ENCODE measurements at regions not wholly inside any gene's neighbourhood (a gene's known extent, or its start where the extent isn't known, plus 50 kb on each side); places are given as distances from the start of the nearest gene placed in this dataset.
A peak's percentile ranks its signal among the peaks of the same experiment; 100 is the strongest.

DNA sequence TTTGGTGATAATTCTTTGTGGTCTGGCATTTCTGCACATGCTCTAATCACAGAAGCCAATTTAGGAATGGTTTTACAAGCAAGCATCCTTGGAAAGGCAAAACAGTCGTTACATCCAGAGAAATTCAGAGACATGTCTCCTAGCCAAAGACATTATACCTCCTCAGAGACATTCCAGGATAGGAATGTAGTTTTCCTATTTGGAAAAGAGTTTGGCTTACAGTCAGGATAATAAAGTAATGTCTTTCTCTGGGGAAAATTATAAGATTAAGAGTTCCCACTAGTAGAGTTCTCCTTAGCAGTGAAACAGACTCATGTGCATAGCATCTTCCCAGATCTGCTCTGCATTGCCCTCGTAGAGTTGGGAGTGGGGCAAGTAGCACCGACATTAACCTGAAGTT is 753.6 kb upstream of the TMEFF2 start:
- H3K9ac ChIP-seq (ENCODE audit: low read length), result no peak overlapping the region
- no peaks in the 10 kb centered on the region for H3K27me3 ChIP-seq (ENCODE audit: low read length)
- BruUV-seq (replicated peaks), result no TSS peak
- no peak overlapping the region for H3K4me2 ChIP-seq (ENCODE audit: low read length)
- no peaks in the 10 kb centered on the region for H3F3A ChIP-seq (ENCODE audit: low read length, unreplicated experiment)
- intact Hi-C loops (cut with micrococcal nuclease), result no loop called here
- no peaks in the 10 kb centered on the region for H3K9me3 ChIP-seq (ENCODE audit: low read length)
- no peaks in the 10 kb centered on the region for H3K79me2 ChIP-seq (ENCODE audit: low read length)
- CTCF ChIA-PET, result no interaction called here
- no peaks in the 10 kb centered on the region for H3K36me3 ChIP-seq (ENCODE audit: low read depth, low read length)
- no peak overlapping the region for H3K4me3 ChIP-seq (ENCODE audit: low read length)
- ATAC-seq (no peak), DNase-seq (no peak)
- POLR2A ChIA-PET (ENCODE audit: unreplicated experiment), result no interaction called here
- no peaks in the 10 kb centered on the region for H3K9me2 ChIP-seq (replicated peaks; ENCODE audit: low read length)
- H3K4me1 ChIP-seq (ENCODE audit: insufficient read depth, low read length), result no peaks in the 10 kb centered on the region
- TF ChIP-seq EZH2 (IDR thresholded peaks at IDR 0.05; ENCODE audit: low read length, unreplicated experiment) (no peak), EZH2phosphoT487 (IDR thresholded peaks at IDR 0.05; ENCODE audit: borderline replicate concordance, low read length) (no peak)
- TF ChIP-seq, protein P1, sequence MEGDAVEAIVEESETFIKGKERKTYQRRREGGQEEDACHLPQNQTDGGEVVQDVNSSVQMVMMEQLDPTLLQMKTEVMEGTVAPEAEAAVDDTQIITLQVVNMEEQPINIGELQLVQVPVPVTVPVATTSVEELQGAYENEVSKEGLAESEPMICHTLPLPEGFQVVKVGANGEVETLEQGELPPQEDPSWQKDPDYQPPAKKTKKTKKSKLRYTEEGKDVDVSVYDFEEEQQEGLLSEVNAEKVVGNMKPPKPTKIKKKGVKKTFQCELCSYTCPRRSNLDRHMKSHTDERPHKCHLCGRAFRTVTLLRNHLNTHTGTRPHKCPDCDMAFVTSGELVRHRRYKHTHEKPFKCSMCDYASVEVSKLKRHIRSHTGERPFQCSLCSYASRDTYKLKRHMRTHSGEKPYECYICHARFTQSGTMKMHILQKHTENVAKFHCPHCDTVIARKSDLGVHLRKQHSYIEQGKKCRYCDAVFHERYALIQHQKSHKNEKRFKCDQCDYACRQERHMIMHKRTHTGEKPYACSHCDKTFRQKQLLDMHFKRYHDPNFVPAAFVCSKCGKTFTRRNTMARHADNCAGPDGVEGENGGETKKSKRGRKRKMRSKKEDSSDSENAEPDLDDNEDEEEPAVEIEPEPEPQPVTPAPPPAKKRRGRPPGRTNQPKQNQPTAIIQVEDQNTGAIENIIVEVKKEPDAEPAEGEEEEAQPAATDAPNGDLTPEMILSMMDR (conservative IDR thresholded peaks at IDR 0.05; ENCODE audit: low read depth, low read length), result no peak
- no peak overlapping the region for H3K27ac ChIP-seq (ENCODE audit: low read length)
- no peaks in the 10 kb centered on the region for H4K20me1 ChIP-seq (ENCODE audit: low read length)
- H2AFZ ChIP-seq (ENCODE audit: low read length), result no peak overlapping the region

DNA sequence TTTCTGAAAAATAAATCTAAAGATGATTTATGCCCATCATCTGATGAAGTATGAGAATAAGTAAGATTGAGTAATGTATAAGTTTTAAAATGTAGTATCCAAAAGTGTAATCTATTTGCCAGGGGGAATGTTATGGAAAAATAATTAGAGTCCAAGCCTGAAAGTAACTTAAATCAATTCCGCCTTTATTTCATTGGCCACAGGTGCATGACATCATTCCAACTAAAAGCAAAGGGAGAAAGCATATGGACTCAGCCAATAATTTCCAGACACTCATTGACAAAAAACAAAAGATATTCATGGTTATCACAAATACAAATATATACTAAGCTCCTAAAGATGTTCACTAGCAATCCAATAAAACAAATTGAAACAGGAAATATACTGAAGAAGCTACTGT is 752.6 kb upstream of the TMEFF2 start:
- TF ChIP-seq, protein P1 (conservative IDR thresholded peaks at IDR 0.05; ENCODE audit: low read depth, low read length), result no peak
- no peak for TF ChIP-seq EZH2phosphoT487 (IDR thresholded peaks at IDR 0.05; ENCODE audit: borderline replicate concordance, low read length)
- no peak for TF ChIP-seq EZH2 (IDR thresholded peaks at IDR 0.05; ENCODE audit: low read length, unreplicated experiment)
- Histone ChIP-seq H3K27ac (ENCODE audit: low read length) (no peak overlapping the region), H3F3A (ENCODE audit: low read length, unreplicated experiment) (no peaks in the 10 kb centered on the region), H3K4me1 (ENCODE audit: insufficient read depth, low read length) (no peaks in the 10 kb centered on the region), H3K9me3 (ENCODE audit: low read length) (no peaks in the 10 kb centered on the region), H3K4me3 (ENCODE audit: low read length) (no peak overlapping the region), H3K9me2 (replicated peaks; ENCODE audit: low read length) (no peaks in the 10 kb centered on the region), H3K27me3 (ENCODE audit: low read length) (no peaks in the 10 kb centered on the region), H3K36me3 (ENCODE audit: low read depth, low read length) (no peaks in the 10 kb centered on the region), H4K20me1 (ENCODE audit: low read length) (no peaks in the 10 kb centered on the region), H3K9ac (ENCODE audit: low read length) (no peak overlapping the region), H3K79me2 (ENCODE audit: low read length) (no peaks in the 10 kb centered on the region), H3K4me2 (ENCODE audit: low read length) (no peak overlapping the region), H2AFZ (ENCODE audit: low read length) (no peak overlapping the region)
- ChIA-PET CTCF (no interaction called here), POLR2A (ENCODE audit: unreplicated experiment) (no interaction called here)
- intact Hi-C loops (cut with micrococcal nuclease), result no loop called here
- BruUV-seq (replicated peaks), result no TSS peak
- DNase-seq (no peak), ATAC-seq (no peak)

- no peaks in the 10 kb centered on the region for H4K20me1 ChIP-seq (ENCODE audit: low read length)
- TF ChIP-seq, protein P1 (conservative IDR thresholded peaks at IDR 0.05; ENCODE audit: low read depth, low read length), result peak; percentile 29; the same call in 1 of the 2 replicates
- TF ChIP-seq EZH2phosphoT487 (IDR thresholded peaks at IDR 0.05; ENCODE audit: borderline replicate concordance, low read length) (no peak), EZH2 (IDR thresholded peaks at IDR 0.05; ENCODE audit: low read length, unreplicated experiment) (no peak)
- no peaks in the 10 kb centered on the region for H3K9me3 ChIP-seq (ENCODE audit: low read length)
- H3K27me3 ChIP-seq (ENCODE audit: low read length), result no peaks in the 10 kb centered on the region
- no peak overlapping the region for H3K9ac ChIP-seq (ENCODE audit: low read length)
- H3K9me2 ChIP-seq (replicated peaks; ENCODE audit: low read length), result no peaks in the 10 kb centered on the region
- no peak overlapping the region for H3K4me2 ChIP-seq (ENCODE audit: low read length)
- ATAC-seq, result peak; percentile 37; the same call in 1 of the 2 replicates
- H3K4me3 ChIP-seq (ENCODE audit: low read length), result no peak overlapping the region
- no peak overlapping the region for H2AFZ ChIP-seq (ENCODE audit: low read length)
- no peaks in the 10 kb centered on the region for H3K36me3 ChIP-seq (ENCODE audit: low read depth, low read length)
- H3K4me1 ChIP-seq (ENCODE audit: insufficient read depth, low read length), result no peaks in the 10 kb centered on the region
- intact Hi-C loops (cut with micrococcal nuclease), result no loop called here
- POLR2A ChIA-PET (ENCODE audit: unreplicated experiment), result no interaction called here
- H3K79me2 ChIP-seq (ENCODE audit: low read length), result no peaks in the 10 kb centered on the region
- DNase-seq, result no peak
- no peaks in the 10 kb centered on the region for H3F3A ChIP-seq (ENCODE audit: low read length, unreplicated experiment)
- no TSS peak for BruUV-seq (replicated peaks)
- CTCF ChIA-PET, result no interaction called here
- no peak overlapping the region for H3K27ac ChIP-seq (ENCODE audit: low read length)
Observed at GRCh38 chr2:192940767-192941166, 746.0 kb upstream of the TMEFF2 start.
